ENCODE measurements at regions not wholly inside any gene's neighbourhood (a gene's known extent, or its start where the extent isn't known, plus 50 kb on each side); places are given as distances from the start of the nearest gene placed in this dataset.

GRCh38 chr10:2054728-2055127 is 317.4 kb upstream of the ADARB2 start:
- no peak for TF ChIP-seq POLR2A (IDR thresholded peaks at IDR 0.05)
- no peak for TF ChIP-seq EP300 (IDR thresholded peaks at IDR 0.05)
- no peak for TF ChIP-seq CTCF (IDR thresholded peaks at IDR 0.05)
